BJ (cell line): ENCODE measurements at regions not wholly inside any gene's neighbourhood (a gene's known extent, or its start where the extent isn't known, plus 50 kb on each side); places are given as distances from the start of the nearest gene placed in this dataset.

Source experiments
- CTCF ChIA-PET: fragments of 350-600 bp; formaldehyde crosslinking; extraction: SDS; loops from one replicate; lab custom pipeline; 2021; ENCODE audit warnings: antibody characterized with exemption, inconsistent platforms; lab: Yijun Ruan, JAX
- POLR2A ChIA-PET: fragments of 300-600 bp; sonication (Branson Sonifier 250); formaldehyde crosslinking; extraction: SDS; loops from one replicate; lab custom pipeline; 2021; ENCODE audit warnings: antibody characterized with exemption; lab: Charles Lee
- DNase-seq: peaks from one replicate; pipeline ENCODE4 v3.0.0-alpha.2; 2011; ENCODE audit warnings: low read depth
- H3K27me3 ChIP-seq: 2 replicates; pipeline ENCODE4 v1.6.0; 2011; ENCODE audit warnings: low read length; ENCODE audit not compliant: control insufficient read depth, insufficient read depth
- H3K36me3 ChIP-seq: 2 replicates; pipeline ENCODE4 v1.5.1; 2011; ENCODE audit warnings: low read length; ENCODE audit not compliant: control insufficient read depth, insufficient read depth
- H3K4me3 ChIP-seq: 2 replicates; pipeline ENCODE4 v1.5.1; 2011; ENCODE audit warnings: low read depth, mild to moderate bottlenecking, control low read depth, low read length
- TF ChIP-seq, protein P1 (sequence below): IDR thresholded peaks from 2 replicates; pipeline ENCODE4 v1.5.1; 2011; ENCODE audit warnings: low read depth, mild to moderate bottlenecking, control low read depth, inconsistent platforms, low read length, moderate library complexity; ENCODE audit not compliant: insufficient read depth

DNA sequence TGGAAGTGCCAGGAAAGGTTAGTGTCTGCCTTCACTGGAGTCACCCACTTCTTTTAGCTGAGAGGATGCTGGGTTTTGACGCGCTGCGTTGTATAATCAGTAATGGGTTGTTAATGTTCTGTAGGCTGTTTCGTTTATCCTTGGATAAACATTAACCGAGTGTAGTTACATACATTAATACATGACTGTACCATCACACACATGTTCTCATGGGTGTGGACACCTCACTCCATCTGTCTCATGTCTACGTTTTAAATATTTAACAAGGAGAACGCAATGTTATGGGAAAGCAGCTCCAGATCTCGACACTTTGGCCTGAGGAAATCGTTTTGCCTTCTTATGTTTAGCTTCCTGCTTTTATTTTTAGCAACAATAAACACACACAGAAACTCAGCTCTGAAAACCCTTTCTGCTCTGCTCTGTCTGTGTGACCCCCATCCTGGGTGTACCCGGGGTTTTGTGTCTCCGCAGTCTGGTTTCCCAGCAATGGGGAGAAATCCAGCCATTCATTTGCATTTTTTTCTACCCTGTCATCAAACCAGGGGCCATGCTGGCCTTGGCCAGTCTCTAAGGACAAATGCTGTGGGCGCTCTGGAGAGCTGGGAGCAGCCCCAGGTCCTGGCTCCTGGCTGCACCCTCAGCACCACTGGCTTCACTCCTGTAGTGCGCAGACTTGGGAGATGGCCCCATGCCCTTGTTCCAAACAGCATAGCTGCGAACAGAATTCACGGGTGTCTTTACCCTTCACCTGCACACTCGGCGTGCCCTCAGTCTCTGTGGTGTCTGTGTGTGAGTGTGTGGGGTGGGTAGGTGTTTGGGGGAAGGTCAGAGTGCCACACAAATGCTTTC lies 110.8 kb downstream of the ERMARD start:
- no peak for DNase-seq
- CTCF ChIA-PET = no interaction called here
- POLR2A ChIA-PET = no interaction called here
- H3K27me3 ChIP-seq = no peaks in the 10 kb centered on the region
- TF ChIP-seq, protein P1, sequence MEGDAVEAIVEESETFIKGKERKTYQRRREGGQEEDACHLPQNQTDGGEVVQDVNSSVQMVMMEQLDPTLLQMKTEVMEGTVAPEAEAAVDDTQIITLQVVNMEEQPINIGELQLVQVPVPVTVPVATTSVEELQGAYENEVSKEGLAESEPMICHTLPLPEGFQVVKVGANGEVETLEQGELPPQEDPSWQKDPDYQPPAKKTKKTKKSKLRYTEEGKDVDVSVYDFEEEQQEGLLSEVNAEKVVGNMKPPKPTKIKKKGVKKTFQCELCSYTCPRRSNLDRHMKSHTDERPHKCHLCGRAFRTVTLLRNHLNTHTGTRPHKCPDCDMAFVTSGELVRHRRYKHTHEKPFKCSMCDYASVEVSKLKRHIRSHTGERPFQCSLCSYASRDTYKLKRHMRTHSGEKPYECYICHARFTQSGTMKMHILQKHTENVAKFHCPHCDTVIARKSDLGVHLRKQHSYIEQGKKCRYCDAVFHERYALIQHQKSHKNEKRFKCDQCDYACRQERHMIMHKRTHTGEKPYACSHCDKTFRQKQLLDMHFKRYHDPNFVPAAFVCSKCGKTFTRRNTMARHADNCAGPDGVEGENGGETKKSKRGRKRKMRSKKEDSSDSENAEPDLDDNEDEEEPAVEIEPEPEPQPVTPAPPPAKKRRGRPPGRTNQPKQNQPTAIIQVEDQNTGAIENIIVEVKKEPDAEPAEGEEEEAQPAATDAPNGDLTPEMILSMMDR = no peak
- no peak overlapping the region for H3K4me3 ChIP-seq
- H3K36me3 ChIP-seq = no peaks in the 10 kb centered on the region

DNA sequence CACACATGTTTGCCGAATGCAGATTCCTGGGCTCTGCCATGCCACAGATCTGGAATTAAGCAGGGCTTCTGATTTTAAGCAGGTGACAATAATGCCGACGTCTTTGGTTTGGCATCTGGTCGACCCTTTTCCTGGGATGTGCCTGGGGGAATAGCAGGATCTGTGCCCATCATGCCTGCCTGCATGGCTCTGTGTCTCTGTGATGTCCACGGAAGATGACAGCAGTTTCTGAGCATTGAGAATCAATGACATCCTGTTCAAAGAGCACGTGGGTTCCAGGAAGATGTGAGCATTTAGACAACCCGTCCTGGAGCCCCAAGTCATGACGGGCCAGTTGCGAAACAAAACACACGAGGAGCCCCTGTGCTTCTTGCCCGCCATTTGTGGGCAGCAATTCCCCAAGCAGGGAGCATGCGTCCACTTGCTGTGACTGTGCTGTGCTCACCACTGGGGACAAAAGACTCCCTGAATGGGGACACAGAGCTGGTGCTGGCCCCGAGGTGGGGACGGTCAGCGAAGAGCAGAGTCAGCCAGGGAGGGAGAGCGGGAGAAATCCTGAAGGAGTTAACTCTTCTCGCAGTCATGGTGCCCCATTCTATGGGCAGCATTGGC lies 110.1 kb downstream of the ERMARD start:
- no peak for DNase-seq
- H3K27me3 ChIP-seq = no peaks in the 10 kb centered on the region
- ChIA-PET CTCF (no interaction called here), POLR2A (no interaction called here)
- H3K4me3 ChIP-seq = no peak overlapping the region
- TF ChIP-seq, protein P1 = no peak
- no peaks in the 10 kb centered on the region for H3K36me3 ChIP-seq

DNA sequence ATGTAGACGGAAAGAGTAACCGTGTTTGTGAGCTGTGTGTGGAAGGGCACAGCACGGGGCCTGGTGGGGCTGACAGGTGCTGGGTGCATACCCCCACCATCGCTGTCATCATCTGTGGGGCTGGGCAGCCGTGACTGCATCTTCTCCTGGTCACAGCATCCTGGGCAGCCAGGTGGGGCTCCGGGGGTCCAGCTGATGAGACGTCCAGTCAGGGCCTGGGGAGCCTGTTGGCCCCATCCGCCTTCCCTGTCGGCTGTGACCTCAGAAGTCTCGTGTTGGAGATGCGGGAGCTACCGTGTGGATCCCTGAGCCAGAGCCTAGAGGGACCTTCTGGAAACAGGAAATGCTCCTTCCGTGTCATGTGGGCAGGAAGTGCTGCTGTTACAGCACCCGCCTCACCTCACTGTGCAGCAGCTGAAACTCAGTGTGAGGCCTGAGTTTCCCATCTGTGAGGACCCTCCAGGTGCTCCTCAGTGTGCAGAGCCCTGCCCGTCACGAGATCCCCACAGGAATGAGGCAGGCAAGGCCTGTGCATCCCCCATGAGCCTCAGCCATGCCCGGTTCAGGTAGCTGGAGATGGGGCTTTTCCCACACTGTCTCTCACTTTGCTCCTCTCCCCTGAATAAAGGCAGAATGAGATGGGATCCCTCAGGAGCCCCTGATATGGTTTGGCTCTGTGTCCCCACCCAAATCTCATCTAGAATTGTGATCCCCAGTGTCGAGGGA lies 108.7 kb downstream of the ERMARD start:
- TF ChIP-seq, protein P1 = no peak
- H3K27me3 ChIP-seq = no peaks in the 10 kb centered on the region
- no peak for DNase-seq
- CTCF ChIA-PET = no interaction called here
- H3K36me3 ChIP-seq = no peaks in the 10 kb centered on the region
- POLR2A ChIA-PET = no interaction called here
- H3K4me3 ChIP-seq = no peak overlapping the region

DNA sequence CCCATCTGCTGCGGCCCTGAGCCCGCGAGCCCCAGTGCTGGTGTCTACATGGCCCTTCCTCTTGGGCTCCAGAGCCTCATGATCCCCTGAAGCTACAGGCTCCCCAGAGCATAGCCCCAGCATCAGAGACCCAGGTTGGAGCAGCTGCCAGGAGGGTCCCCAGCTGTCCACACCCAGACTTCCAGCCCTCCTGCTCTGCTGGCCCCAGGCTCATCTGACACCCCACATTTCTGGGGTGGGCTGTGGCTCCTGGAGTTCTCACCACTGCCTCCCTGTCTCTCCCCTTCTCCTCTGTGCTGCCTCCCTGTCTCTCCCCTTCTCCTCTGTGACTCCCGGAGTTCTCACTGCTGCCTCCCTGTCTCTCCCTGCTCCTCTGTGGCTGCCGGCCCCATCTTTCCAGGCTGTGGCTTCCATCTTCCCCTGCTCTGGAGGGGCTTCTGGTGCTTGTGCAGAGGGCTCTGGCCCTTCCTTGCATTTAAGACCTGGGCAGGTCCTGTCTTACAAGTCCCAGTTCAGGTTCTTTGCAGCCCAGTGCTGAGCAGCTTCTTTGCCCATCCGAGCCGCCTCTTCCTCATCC lies 108.1 kb downstream of the ERMARD start:
- no peak for DNase-seq
- CTCF ChIA-PET = no interaction called here

More for the DNA sequence above, 108.1 kb downstream of the ERMARD start:
- Histone ChIP-seq H3K36me3 (no peaks in the 10 kb centered on the region), H3K4me3 (no peak overlapping the region), H3K27me3 (no peaks in the 10 kb centered on the region)
- TF ChIP-seq, protein P1 = no peak
- POLR2A ChIA-PET = no interaction called here
